Calu3 (cell line): ENCODE measurements at regions not wholly inside any gene's neighbourhood (a gene's known extent, or its start where the extent isn't known, plus 50 kb on each side); places are given as distances from the start of the nearest gene placed in this dataset.
"Not testable (repeated sequence)": the region's sequence is repeated elsewhere in the genome, so short reads cannot be mapped to it uniquely, and the experiment has no call there.

ENCODE experiments used
- BruUV-seq: library from RNA; stranded (reverse); fragments of 400-500 nt; replicated peaks from 2 replicates; lab custom pipeline; 2021; lab: Mats Ljungman, UMichigan
- CTCF ChIA-PET: fragments of 300-600 bp; sonication (Branson Sonifier 250); formaldehyde crosslinking; loops from one replicate; lab custom pipeline; 2022; ENCODE audit warnings: antibody characterized with exemption; lab: Charles Lee
- DNase-seq: peaks from one replicate; pipeline ENCODE4 v3.0.0; 2022
- H3K27ac Mint-ChIP-seq: one replicate; pipeline ENCODE4 v1.8.0; 2022; ENCODE audit warnings: mixed read lengths; ENCODE audit not compliant: unreplicated experiment
- H3K27me3 Mint-ChIP-seq: one replicate; pipeline ENCODE4 v1.8.0; 2022; ENCODE audit warnings: mixed read lengths; ENCODE audit not compliant: unreplicated experiment
- H3K36me3 Mint-ChIP-seq: one replicate; pipeline ENCODE4 v1.8.0; 2022; ENCODE audit warnings: mild to moderate bottlenecking, moderate library complexity, mixed read lengths; ENCODE audit not compliant: insufficient read depth, unreplicated experiment
- H3K4me1 Mint-ChIP-seq: one replicate; pipeline ENCODE4 v1.8.0; 2022; ENCODE audit warnings: mild to moderate bottlenecking, low read depth, mixed read lengths; ENCODE audit not compliant: unreplicated experiment
- H3K4me3 Mint-ChIP-seq: one replicate; pipeline ENCODE4 v1.8.0; 2022; ENCODE audit warnings: mild to moderate bottlenecking, low read depth, moderate library complexity, mixed read lengths; ENCODE audit not compliant: unreplicated experiment
- H3K9me3 Mint-ChIP-seq: one replicate; pipeline ENCODE4 v1.8.0; 2022; ENCODE audit warnings: low read depth, mixed read lengths; ENCODE audit not compliant: unreplicated experiment
- intact Hi-C: fragments of 100-400 bp; cut with micrococcal nuclease; formaldehyde crosslinking; loops from one replicate; pipeline ENCODE4 v1.10.0; 2022; ENCODE audit not compliant: unreplicated experiment
- TF ChIP-seq, protein P1 (sequence below): fragments of 200-600 bp; IDR thresholded peaks from one replicate; pipeline ENCODE4 v1.8.0; 2022; ENCODE audit warnings: antibody characterized with exemption; ENCODE audit not compliant: unreplicated experiment

DNA sequence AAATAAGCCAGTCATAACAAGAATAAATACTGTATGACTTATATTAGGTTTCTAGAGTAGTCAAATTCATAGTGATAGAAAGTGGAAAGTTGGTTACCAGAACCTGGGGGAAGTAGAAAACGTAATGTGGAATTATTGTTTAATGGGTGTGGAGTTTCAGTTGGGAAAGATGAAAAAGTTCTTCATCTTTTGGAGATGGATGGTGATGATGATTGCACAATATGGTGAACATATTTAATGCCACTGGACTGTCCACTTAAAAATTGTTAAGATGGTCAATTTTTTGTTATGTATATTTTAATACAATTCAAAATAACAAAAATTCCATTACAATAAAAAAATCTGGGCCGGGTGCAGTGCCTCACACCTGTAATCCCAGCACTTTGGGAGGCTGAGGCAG is 289.6 kb downstream of the ZIC3 start:
- no TSS peak for BruUV-seq
- intact Hi-C loops: no loop called here
- CTCF ChIA-PET: no interaction called here
- Mint-ChIP-seq H3K9me3 (peaks cover 4% of the 10 kb centered on the region), H3K4me3 (no peak overlapping the region), H3K27me3 (no peaks in the 10 kb centered on the region), H3K27ac (no peak overlapping the region), H3K4me1 (no peaks in the 10 kb centered on the region), H3K36me3 (no peaks in the 10 kb centered on the region)
- no peak for DNase-seq
- TF ChIP-seq, protein P1, sequence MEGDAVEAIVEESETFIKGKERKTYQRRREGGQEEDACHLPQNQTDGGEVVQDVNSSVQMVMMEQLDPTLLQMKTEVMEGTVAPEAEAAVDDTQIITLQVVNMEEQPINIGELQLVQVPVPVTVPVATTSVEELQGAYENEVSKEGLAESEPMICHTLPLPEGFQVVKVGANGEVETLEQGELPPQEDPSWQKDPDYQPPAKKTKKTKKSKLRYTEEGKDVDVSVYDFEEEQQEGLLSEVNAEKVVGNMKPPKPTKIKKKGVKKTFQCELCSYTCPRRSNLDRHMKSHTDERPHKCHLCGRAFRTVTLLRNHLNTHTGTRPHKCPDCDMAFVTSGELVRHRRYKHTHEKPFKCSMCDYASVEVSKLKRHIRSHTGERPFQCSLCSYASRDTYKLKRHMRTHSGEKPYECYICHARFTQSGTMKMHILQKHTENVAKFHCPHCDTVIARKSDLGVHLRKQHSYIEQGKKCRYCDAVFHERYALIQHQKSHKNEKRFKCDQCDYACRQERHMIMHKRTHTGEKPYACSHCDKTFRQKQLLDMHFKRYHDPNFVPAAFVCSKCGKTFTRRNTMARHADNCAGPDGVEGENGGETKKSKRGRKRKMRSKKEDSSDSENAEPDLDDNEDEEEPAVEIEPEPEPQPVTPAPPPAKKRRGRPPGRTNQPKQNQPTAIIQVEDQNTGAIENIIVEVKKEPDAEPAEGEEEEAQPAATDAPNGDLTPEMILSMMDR: no peak

DNA sequence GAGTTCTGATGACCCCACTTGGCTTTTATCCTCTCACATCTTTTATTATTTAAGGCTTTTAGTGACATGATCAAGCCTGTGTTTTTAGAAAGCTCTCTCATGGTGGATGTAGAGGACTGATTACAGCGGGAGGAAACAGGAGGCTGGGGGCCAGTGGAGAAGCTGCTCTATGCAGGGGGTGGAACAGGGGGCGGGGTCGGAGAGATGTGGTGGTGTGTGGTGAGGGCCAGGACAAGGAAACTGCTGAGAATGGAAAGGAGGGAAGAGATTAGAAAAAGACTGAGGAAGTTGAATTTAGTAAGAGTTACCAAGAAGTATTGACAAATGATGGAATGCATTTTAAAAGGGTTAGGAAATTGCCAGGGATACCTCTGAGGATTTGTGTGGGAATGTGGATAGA is 292.2 kb downstream of the ZIC3 start:
- no peaks in the 10 kb centered on the region for H3K4me1 Mint-ChIP-seq
- peaks cover 4% of the 10 kb centered on the region for H3K9me3 Mint-ChIP-seq
- TF ChIP-seq, protein P1: no peak
- no peak overlapping the region for H3K4me3 Mint-ChIP-seq
- H3K36me3 Mint-ChIP-seq: no peaks in the 10 kb centered on the region
- H3K27me3 Mint-ChIP-seq: no peaks in the 10 kb centered on the region
- no peak overlapping the region for H3K27ac Mint-ChIP-seq
- BruUV-seq: no TSS peak
- intact Hi-C loops: no loop called here
- no peak for DNase-seq
- CTCF ChIA-PET: no interaction called here

DNA sequence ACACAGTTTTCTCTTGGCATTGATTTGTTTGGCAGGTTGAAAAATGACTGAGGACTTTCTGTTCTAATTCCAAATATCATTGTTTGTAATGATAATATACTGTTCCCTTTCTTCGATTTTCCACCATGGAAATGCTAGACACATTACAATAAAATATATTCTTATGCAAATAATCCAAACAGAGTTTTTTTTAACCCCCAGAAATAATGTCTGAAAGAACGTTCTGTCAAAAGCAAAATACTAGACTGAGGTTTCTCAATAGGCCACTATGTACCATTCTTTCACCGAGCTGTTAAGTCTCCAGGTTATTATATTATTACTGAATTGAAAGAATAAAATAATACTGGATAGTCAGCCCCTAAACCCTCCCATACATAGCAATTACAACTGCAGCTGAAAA is 312.5 kb downstream of the ZIC3 start:
- peaks cover 8% of the 10 kb centered on the region for H3K9me3 Mint-ChIP-seq
- no peaks in the 10 kb centered on the region for H3K36me3 Mint-ChIP-seq
- no peak overlapping the region for H3K4me3 Mint-ChIP-seq
- no peaks in the 10 kb centered on the region for H3K4me1 Mint-ChIP-seq
- DNase-seq: no peak
- intact Hi-C loops: no loop called here
- no TSS peak for BruUV-seq
- CTCF ChIA-PET: no interaction called here
- H3K27me3 Mint-ChIP-seq: no peaks in the 10 kb centered on the region
- no peak overlapping the region for H3K27ac Mint-ChIP-seq
- TF ChIP-seq, protein P1: no peak

DNA sequence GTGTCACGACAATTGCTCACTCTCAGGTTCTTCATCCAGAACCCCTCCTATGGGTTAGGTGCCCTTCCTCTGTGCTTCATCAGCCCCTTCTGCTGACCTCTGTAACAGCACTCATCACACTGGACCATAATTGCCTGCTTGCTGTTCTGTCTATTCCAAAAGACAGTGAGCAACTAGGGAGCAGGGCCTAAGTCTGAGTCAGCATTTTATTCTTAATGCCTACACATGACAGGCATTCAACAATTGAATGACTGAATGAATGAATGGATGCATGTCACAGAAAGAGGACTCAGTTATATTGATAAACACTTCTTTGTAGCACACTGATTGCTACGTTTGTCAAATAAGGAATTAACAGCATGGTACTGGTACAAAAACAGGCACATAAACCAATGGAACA is 317.0 kb downstream of the ZIC3 start:
- TF ChIP-seq, protein P1: no peak
- CTCF ChIA-PET: no interaction called here
- intact Hi-C loops: no loop called here

DNA sequence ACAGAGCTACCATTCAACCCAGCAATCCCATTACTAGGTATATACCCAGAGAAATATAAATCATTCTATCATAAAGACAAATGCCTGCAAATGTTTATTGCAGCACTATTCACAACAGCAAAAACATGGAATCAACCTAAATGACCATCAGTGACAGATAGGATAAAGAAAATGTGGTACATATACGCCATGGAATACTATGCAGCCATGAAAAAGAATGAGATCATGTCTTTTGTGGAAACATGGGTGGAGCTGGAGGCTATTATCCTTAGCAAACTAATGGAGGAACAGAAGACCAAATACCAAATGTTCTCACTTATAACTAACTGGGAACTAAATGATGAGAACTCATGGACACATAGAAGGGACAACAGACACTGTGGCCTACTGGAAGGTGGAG is 318.9 kb downstream of the ZIC3 start:
- intact Hi-C loops, CTCF ChIA-PET, H3K36me3 Mint-ChIP-seq, H3K27ac Mint-ChIP-seq, BruUV-seq, H3K9me3 Mint-ChIP-seq, H3K4me3 Mint-ChIP-seq, DNase-seq, H3K27me3 Mint-ChIP-seq, H3K4me1 Mint-ChIP-seq: not testable (repeated sequence)

More for the DNA sequence above, 317.0 kb downstream of the ZIC3 start:
- Mint-ChIP-seq H3K27ac (no peak overlapping the region), H3K4me3 (no peak overlapping the region), H3K4me1 (no peaks in the 10 kb centered on the region), H3K27me3 (no peaks in the 10 kb centered on the region), H3K36me3 (no peaks in the 10 kb centered on the region), H3K9me3 (peaks cover 13% of the 10 kb centered on the region)
- no peak for DNase-seq
- no TSS peak for BruUV-seq
